ENCODE measurements at regions not wholly inside any gene's neighbourhood (a gene's known extent, or its start where the extent isn't known, plus 50 kb on each side); places are given as distances from the start of the nearest gene placed in this dataset.
"Not testable (repeated sequence)": the region's sequence is repeated elsewhere in the genome, so short reads cannot be mapped to it uniquely, and the experiment has no call there.

- TF ChIP-seq CTCF (IDR thresholded peaks at IDR 0.05; ENCODE audit: low read depth, low read length): no peak
- no peak for DNase-seq (ENCODE audit: low read depth, low spot score)
- H3K4me3 ChIP-seq (ENCODE audit: low read depth, low read length): no peak overlapping the region
- in situ Hi-C loops (cut with HindIII; ENCODE audit: low sequenced_read_pairs): no loop called here
Measured at GRCh38 chr22:34842630-34843029, 223.3 kb upstream of the ISX start.

- in situ Hi-C loops (cut with HindIII; ENCODE audit: low sequenced_read_pairs); H3K4me3 ChIP-seq (ENCODE audit: low read depth, low read length): not testable (repeated sequence)
Measured at GRCh38 chr22:34843743-34844142, 222.2 kb upstream of the ISX start.

GRCh38 chr22:34845391-34845790 is 220.6 kb upstream of the ISX start:
- in situ Hi-C loops (cut with HindIII; ENCODE audit: low sequenced_read_pairs): no loop called here
- TF ChIP-seq CTCF (IDR thresholded peaks at IDR 0.05; ENCODE audit: low read depth, low read length): no peak
- H3K4me3 ChIP-seq (ENCODE audit: low read depth, low read length): no peak overlapping the region
- no peak for DNase-seq (ENCODE audit: low read depth, low spot score)

More at GRCh38 chr22:34843743-34844142, 222.2 kb upstream of the ISX start:
- DNase-seq (ENCODE audit: low read depth, low spot score): not testable (repeated sequence)

- TF ChIP-seq CTCF (IDR thresholded peaks at IDR 0.05; ENCODE audit: low read depth, low read length): no peak
- DNase-seq (ENCODE audit: low read depth, low spot score): peak; percentile 12
- H3K4me3 ChIP-seq (ENCODE audit: low read depth, low read length): no peak overlapping the region
- in situ Hi-C loops (cut with HindIII; ENCODE audit: low sequenced_read_pairs): no loop called here
Measured at GRCh38 chr22:34847072-34847471, 218.9 kb upstream of the ISX start.

- peak; percentile 23 for DNase-seq (ENCODE audit: low read depth, low spot score)
- no peak overlapping the region for H3K4me3 ChIP-seq (ENCODE audit: low read depth, low read length)
Measured at GRCh38 chr22:34849965-34850364, 216.0 kb upstream of the ISX start.

GRCh38 chr22:34851918-34852662 is 213.9 kb upstream of the ISX start:
- TF ChIP-seq CTCF (IDR thresholded peaks at IDR 0.05; ENCODE audit: low read depth, low read length): no peak
- H3K4me3 ChIP-seq (ENCODE audit: low read depth, low read length): no peak overlapping the region
- in situ Hi-C loops (cut with HindIII; ENCODE audit: low sequenced_read_pairs): no loop called here
- no peak for DNase-seq (ENCODE audit: low read depth, low spot score)

More at GRCh38 chr22:34849965-34850364, 216.0 kb upstream of the ISX start:
- in situ Hi-C loops (cut with HindIII; ENCODE audit: low sequenced_read_pairs): no loop called here
- TF ChIP-seq CTCF (IDR thresholded peaks at IDR 0.05; ENCODE audit: low read depth, low read length): no peak

GRCh38 chr22:34855471-34855870 is 210.5 kb upstream of the ISX start:
- H3K4me3 ChIP-seq (ENCODE audit: low read depth, low read length): no peak overlapping the region
- in situ Hi-C loops (cut with HindIII; ENCODE audit: low sequenced_read_pairs): no loop called here
- TF ChIP-seq CTCF (IDR thresholded peaks at IDR 0.05; ENCODE audit: low read depth, low read length): no peak
- no peak for DNase-seq (ENCODE audit: low read depth, low spot score)
